Kidney (tissue), 13 donors: ENCODE measurements at regions not wholly inside any gene's neighbourhood (a gene's known extent, or its start where the extent isn't known, plus 50 kb on each side); places are given as distances from the start of the nearest gene placed in this dataset.

Source experiments
- DNase-seq, 5 donors: peaks; one replicate each; pipeline ENCODE4 v3.0.0-alpha.2; 2013 to 2020
- FAIRE-seq: peaks from 2 replicates; lab custom pipeline; 2012; peaks lifted over from hg19 to GRCh38; lab: Jason Lieb, UNC
- H3K27ac ChIP-seq, 2 donors: one replicate each; pipeline ENCODE4 v1.7.0; 2013; ENCODE audit warnings: low read depth in 2 of 2, low read length in 2 of 2, inconsistent platforms in 1 of 2
- H3K27me3 ChIP-seq: one replicate; pipeline ENCODE4 v1.7.1; 2013; ENCODE audit warnings: low read length, inconsistent platforms; ENCODE audit not compliant: control insufficient read depth, insufficient read depth
- H3K36me3 ChIP-seq, 3 donors: one replicate each; pipeline versions ENCODE4 v1.7.0 to v1.7.1; 2013; ENCODE audit warnings: low read length in 3 of 3, control low read depth in 1 of 3, inconsistent platforms in 1 of 3; ENCODE audit not compliant: insufficient read depth in 3 of 3, control insufficient read depth in 2 of 3
- H3K4me1 ChIP-seq, 3 donors: one replicate each; pipeline versions ENCODE4 v1.7.0 to v1.7.1; 2013; ENCODE audit warnings: low read length in 3 of 3, inconsistent platforms in 1 of 3, low read depth in 1 of 3; ENCODE audit not compliant: control insufficient read depth in 2 of 3, insufficient read depth in 2 of 3
- H3K4me3 ChIP-seq, 3 donors: one replicate each; pipeline versions ENCODE4 v1.7.0 to v1.8.1; 2013; ENCODE audit warnings: low read length in 3 of 3, control low read depth in 1 of 3, inconsistent platforms in 1 of 3
- H3K9ac ChIP-seq, 3 donors: one replicate each; pipeline versions ENCODE4 v1.7.0 to v1.7.1; 2013; ENCODE audit warnings: low read length in 3 of 3, control low read depth in 1 of 3, inconsistent platforms in 1 of 3
- H3K9me3 ChIP-seq, 3 donors: one replicate each; pipeline versions ENCODE4 v1.7.0 to v1.7.1; 2013; ENCODE audit warnings: low read length in 3 of 3, control low read depth in 1 of 3, inconsistent platforms in 1 of 3; ENCODE audit not compliant: control insufficient read depth in 2 of 3, insufficient read depth in 1 of 3
- intact Hi-C: fragments of 100-400 bp; cut with DNase I; formaldehyde crosslinking; loops from one replicate; pipeline ENCODE4 v1.11.1; 2022
- TF ChIP-seq, protein P1 (sequence below): IDR thresholded peaks from 3 replicates; pipeline ENCODE4 v1.5.1; 2012; ENCODE audit warnings: mild to moderate bottlenecking, moderate library complexity, borderline replicate concordance; ENCODE audit not compliant: insufficient read depth; ENCODE audit errors: extremely low read depth
- donor health status: control.
- donor health status: control.
- donor health status: control.
- donor health status: control.
- donor health status: control.
- donor health status: DM: yes; HTN: yes; CAD: no.
- donor health status: Normal renal cell carcinoma (clear cell type).

DNA sequence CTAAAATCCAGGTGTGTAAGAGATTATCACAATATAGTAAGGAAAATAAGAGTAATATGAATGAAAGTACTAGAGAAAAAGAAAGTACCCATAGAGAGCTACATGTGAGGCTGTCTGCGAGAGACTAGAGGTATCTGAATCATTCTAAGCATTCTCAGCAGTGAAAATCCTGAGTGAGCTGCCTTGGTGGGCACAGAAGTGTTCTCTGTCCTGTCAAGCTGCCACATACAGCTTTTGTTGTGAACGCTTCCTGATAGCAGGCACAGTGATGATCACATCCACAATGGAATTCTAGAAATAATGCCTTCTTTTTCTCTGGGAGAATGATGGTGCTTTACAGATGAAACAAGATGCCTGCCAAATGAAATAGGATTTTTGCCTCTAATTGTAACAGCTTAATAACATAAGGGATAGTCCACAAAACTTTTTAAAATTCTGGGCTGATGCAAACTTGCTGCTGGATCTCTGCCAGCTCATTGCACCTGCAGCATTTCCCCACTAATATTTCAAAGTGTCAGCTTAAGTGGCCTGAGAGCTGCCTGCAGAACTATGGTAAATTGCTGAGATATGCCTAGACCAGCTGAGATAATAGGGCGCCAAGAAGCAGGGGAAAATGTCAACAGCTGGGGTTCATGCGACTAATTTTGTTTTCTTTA lies 620.5 kb downstream of the DOK5 start:
- TF ChIP-seq, protein P1, sequence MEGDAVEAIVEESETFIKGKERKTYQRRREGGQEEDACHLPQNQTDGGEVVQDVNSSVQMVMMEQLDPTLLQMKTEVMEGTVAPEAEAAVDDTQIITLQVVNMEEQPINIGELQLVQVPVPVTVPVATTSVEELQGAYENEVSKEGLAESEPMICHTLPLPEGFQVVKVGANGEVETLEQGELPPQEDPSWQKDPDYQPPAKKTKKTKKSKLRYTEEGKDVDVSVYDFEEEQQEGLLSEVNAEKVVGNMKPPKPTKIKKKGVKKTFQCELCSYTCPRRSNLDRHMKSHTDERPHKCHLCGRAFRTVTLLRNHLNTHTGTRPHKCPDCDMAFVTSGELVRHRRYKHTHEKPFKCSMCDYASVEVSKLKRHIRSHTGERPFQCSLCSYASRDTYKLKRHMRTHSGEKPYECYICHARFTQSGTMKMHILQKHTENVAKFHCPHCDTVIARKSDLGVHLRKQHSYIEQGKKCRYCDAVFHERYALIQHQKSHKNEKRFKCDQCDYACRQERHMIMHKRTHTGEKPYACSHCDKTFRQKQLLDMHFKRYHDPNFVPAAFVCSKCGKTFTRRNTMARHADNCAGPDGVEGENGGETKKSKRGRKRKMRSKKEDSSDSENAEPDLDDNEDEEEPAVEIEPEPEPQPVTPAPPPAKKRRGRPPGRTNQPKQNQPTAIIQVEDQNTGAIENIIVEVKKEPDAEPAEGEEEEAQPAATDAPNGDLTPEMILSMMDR: no peak
- peaks cover 0 to 3% (median 0%) of the 10 kb centered on the region in 3 donors for H3K4me1 ChIP-seq
- H3K27me3 ChIP-seq: no peaks in the 10 kb centered on the region
- H3K9ac ChIP-seq: no peak overlapping the region
- no peaks in the 10 kb centered on the region for H3K36me3 ChIP-seq
- no peak overlapping the region for H3K4me3 ChIP-seq
- DNase-seq (peak in 2 of 5 donors; percentile 29 to 40), FAIRE-seq (no peak)
- H3K27ac ChIP-seq: no peak overlapping the region
- intact Hi-C loops: no loop called here
- no peaks in the 10 kb centered on the region for H3K9me3 ChIP-seq

DNA sequence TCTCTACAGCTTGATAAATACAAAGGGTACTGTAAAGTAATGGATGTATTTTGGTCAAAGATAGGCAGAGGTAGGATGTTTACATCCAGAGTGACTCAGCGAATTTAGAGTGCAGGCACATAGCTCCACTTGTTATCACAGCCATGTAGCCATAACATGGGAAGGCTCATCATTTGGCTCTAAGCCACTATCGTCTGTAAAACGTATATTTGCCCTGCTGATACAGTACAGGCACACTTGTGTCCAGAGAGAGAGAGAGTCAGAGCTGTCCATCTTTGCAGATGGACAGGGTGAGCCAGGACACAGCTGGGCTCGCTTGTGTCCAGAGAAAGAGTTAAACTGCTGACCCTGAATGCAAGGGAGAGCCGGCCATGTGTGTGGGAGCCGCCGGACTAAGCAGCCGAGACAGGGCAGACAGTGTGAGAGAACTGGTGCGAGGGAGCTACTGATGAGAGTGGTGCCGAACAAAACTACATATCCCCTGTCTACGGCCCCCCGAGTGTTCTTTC lies 619.0 kb downstream of the DOK5 start:
- H3K4me1 ChIP-seq: peaks cover 0 to 3% (median 0%) of the 10 kb centered on the region in 3 donors
- peak in 4 of 5 donors; percentile 49 to 70 (median 59) for DNase-seq
- no peaks in the 10 kb centered on the region for H3K27me3 ChIP-seq
- no peak overlapping the region for H3K9ac ChIP-seq
- H3K9me3 ChIP-seq: no peaks in the 10 kb centered on the region
- intact Hi-C loops: no loop called here
- no peak overlapping the region for H3K4me3 ChIP-seq
- TF ChIP-seq, protein P1: no peak
- FAIRE-seq: no peak
- H3K27ac ChIP-seq: no peak overlapping the region
- no peaks in the 10 kb centered on the region for H3K36me3 ChIP-seq

DNA sequence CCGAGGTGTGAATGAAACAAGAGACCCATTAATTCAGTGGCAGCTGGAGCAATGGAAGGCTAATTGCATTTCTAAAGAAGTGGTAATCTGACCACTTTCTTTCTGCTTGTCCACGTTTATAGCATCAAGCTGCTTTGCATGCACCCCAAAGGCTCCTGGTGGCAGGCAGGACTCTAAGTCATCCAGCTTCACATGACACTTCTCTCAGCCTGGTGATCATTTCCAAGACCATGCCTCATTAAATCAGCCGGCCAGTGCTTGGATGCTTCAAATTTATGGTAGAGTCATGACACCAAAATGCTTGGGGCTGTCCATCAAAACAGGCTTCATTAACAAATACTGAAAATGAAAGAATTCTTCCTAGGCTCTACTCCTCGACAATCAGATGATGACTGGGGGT lies 614.9 kb downstream of the DOK5 start:
- intact Hi-C loops: no loop called here
- Histone ChIP-seq H3K27ac (no peak overlapping the region), H3K9ac (no peak overlapping the region), H3K4me1 (peaks cover 0 to 3% (median 0%) of the 10 kb centered on the region in 3 donors), H3K27me3 (no peaks in the 10 kb centered on the region), H3K36me3 (no peaks in the 10 kb centered on the region), H3K4me3 (no peak overlapping the region), H3K9me3 (no peaks in the 10 kb centered on the region)
- FAIRE-seq: no peak
- peak in 4 of 5 donors; percentile 53 to 85 (median 81) for DNase-seq
- TF ChIP-seq, protein P1: no peak
